Thyroid gland (tissue), 4 donors: ENCODE measurements at regions not wholly inside any gene's neighbourhood (a gene's known extent, or its start where the extent isn't known, plus 50 kb on each side); places are given as distances from the start of the nearest gene placed in this dataset.
"Not testable (repeated sequence)": the region's sequence is repeated elsewhere in the genome, so short reads cannot be mapped to it uniquely, and the experiment has no call there.

Experiments used
- DNase-seq, 2 donors: peaks; one replicate each; pipeline ENCODE4 v3.0.0-alpha.2; 2019
- H3K27ac ChIP-seq, 3 donors: fragments of 200-600 bp; sonication (generic); 1 replicate in 2 of 3; 2 replicates in 1 of 3; pipeline ENCODE4 v1.5.1; 2016 to 2019; ENCODE audit warnings: mild to moderate bottlenecking in 1 of 3, moderate library complexity in 1 of 3
- H3K27me3 ChIP-seq: fragments of 200-600 bp; sonication (generic); one replicate; pipeline ENCODE4 v1.5.1; 2019
- H3K36me3 ChIP-seq, 2 donors: fragments of 200-600 bp; sonication (generic); one replicate each; pipeline ENCODE4 v1.5.1; 2016 to 2019
- H3K4me1 ChIP-seq, 2 donors: fragments of 200-600 bp; sonication (generic); one replicate each; pipeline ENCODE4 v1.5.1; 2017 to 2019
- H3K4me3 ChIP-seq, 3 donors: fragments of 200-600 bp; sonication (generic); replicated peaks in 1 of 3; 1 replicate in 2 of 3; 2 replicates in 1 of 3; pipeline ENCODE4 v1.5.1; 2016; ENCODE audit warnings: mild to moderate bottlenecking in 1 of 3
- H3K9me3 ChIP-seq: fragments of 200-600 bp; sonication (generic); one replicate; pipeline ENCODE4 v1.5.1; 2017
- CTCF ChIP-seq, 6 experiments: fragments of 200-600 bp in 3 of 6; fragments of 450-650 bp in 3 of 6; sonication (generic) in 3 of 6; IDR thresholded peaks; one replicate each; pipeline ENCODE4 v1.5.1; 2016 to 2019; ENCODE audit warnings: antibody characterized with exemption in 6 of 6, mild to moderate bottlenecking in 2 of 6, inconsistent platforms in 1 of 6, moderate library complexity in 1 of 6
- POLR2A ChIP-seq, 2 donors: fragments of 450-650 bp; IDR thresholded peaks; one replicate each; pipeline ENCODE4 v1.6.1; 2017; ENCODE audit warnings: antibody characterized with exemption in 2 of 2, mild to moderate bottlenecking in 2 of 2, moderate library complexity in 1 of 2
- WGBS, 2 donors: methylation state at CpG; one replicate each; pipeline ENCODE4 v1.1.5; 2017; 5-methylcytosine and 5-hydroxymethylcytosine counted together
- intact Hi-C: fragments of 100-400 bp; cut with DNase I; formaldehyde crosslinking; loops from one replicate; pipeline ENCODE4 v1.15.1; 2023

- no peaks in the 10 kb centered on the region for H3K36me3 ChIP-seq
- H3K9me3 ChIP-seq = no peaks in the 10 kb centered on the region
- H3K27ac ChIP-seq = no peak overlapping the region
- H3K27me3 ChIP-seq = no peaks in the 10 kb centered on the region
- no peak for DNase-seq
- intact Hi-C loops = no loop called here
- H3K4me1 ChIP-seq = no peaks in the 10 kb centered on the region
- TF ChIP-seq POLR2A (IDR thresholded peaks at IDR 0.05) = no peak
- no peak for TF ChIP-seq CTCF (IDR thresholded peaks at IDR 0.05)
- H3K4me3 ChIP-seq = no peak overlapping the region
Measured at GRCh38 chr17:71102777-71103176, 933.4 kb downstream of the KCNJ2 start.

- no peaks in the 10 kb centered on the region for H3K27me3 ChIP-seq
- no peak overlapping the region for H3K27ac ChIP-seq
- TF ChIP-seq CTCF (IDR thresholded peaks at IDR 0.05) (no peak), POLR2A (IDR thresholded peaks at IDR 0.05) (no peak)
- no peaks in the 10 kb centered on the region for H3K4me1 ChIP-seq
- intact Hi-C loops = no loop called here
- no peak overlapping the region for H3K4me3 ChIP-seq
- H3K9me3 ChIP-seq = no peaks in the 10 kb centered on the region
- no peaks in the 10 kb centered on the region for H3K36me3 ChIP-seq
- no peak for DNase-seq
Measured at GRCh38 chr17:71104225-71104624, 934.9 kb downstream of the KCNJ2 start.

- H3K9me3 ChIP-seq, H3K4me3 ChIP-seq, intact Hi-C loops, DNase-seq, H3K36me3 ChIP-seq, H3K27me3 ChIP-seq, H3K27ac ChIP-seq, H3K4me1 ChIP-seq: not testable (repeated sequence)
Measured at GRCh38 chr17:71106056-71106455, 936.7 kb downstream of the KCNJ2 start.

- no peak for DNase-seq
- H3K27me3 ChIP-seq = no peaks in the 10 kb centered on the region
- no peak for TF ChIP-seq CTCF (IDR thresholded peaks at IDR 0.05)
- no peak for TF ChIP-seq POLR2A (IDR thresholded peaks at IDR 0.05)
- H3K9me3 ChIP-seq = no peaks in the 10 kb centered on the region
- WGBS, 2 donors = 57 to 76% methylated on average over 1 of the region's 1 CpG
- peaks cover 0 to 7% of the 10 kb centered on the region in 2 donors for H3K4me1 ChIP-seq
- intact Hi-C loops = no loop called here
- H3K4me3 ChIP-seq = no peak overlapping the region
- no peak overlapping the region for H3K27ac ChIP-seq
- no peaks in the 10 kb centered on the region for H3K36me3 ChIP-seq
Measured at GRCh38 chr17:71107136-71107535, 937.8 kb downstream of the KCNJ2 start.

- 54 to 57% methylated on average over 3 of the region's 3 CpGs for WGBS, 2 donors
- intact Hi-C loops = no loop called here
- H3K9me3 ChIP-seq = no peaks in the 10 kb centered on the region
- peak overlapping the region in 1 of 3 donors; percentile 36 for H3K27ac ChIP-seq
- H3K36me3 ChIP-seq = no peaks in the 10 kb centered on the region
- TF ChIP-seq CTCF (IDR thresholded peaks at IDR 0.05) = no peak
- H3K4me3 ChIP-seq = no peak overlapping the region
- H3K27me3 ChIP-seq = no peaks in the 10 kb centered on the region
- peaks cover 0 to 7% of the 10 kb centered on the region in 2 donors for H3K4me1 ChIP-seq
- no peak for DNase-seq
Measured at GRCh38 chr17:71109697-71110096, 940.4 kb downstream of the KCNJ2 start.

- Histone ChIP-seq H3K27ac (peak overlapping the region in 1 of 3 donors; percentile 36), H3K4me1 (peaks cover 0 to 7% of the 10 kb centered on the region in 2 donors), H3K27me3 (no peaks in the 10 kb centered on the region), H3K4me3 (no peak overlapping the region), H3K9me3 (no peaks in the 10 kb centered on the region), H3K36me3 (no peaks in the 10 kb centered on the region)
- intact Hi-C loops = no loop called here
- WGBS, 2 donors = 79 to 93% methylated on average over 3 of the region's 3 CpGs
- DNase-seq = no peak
- TF ChIP-seq POLR2A (IDR thresholded peaks at IDR 0.05) = no peak
- TF ChIP-seq CTCF (IDR thresholded peaks at IDR 0.05) = no peak
Measured at GRCh38 chr17:71110326-71110725, 941.0 kb downstream of the KCNJ2 start.
